Prostate gland (tissue), 2 donors: ENCODE measurements at regions not wholly inside any gene's neighbourhood (a gene's known extent, or its start where the extent isn't known, plus 50 kb on each side); places are given as distances from the start of the nearest gene placed in this dataset.

ENCODE experiments used
- POLR2AphosphoS5 ChIP-seq: sonication (generic); formaldehyde crosslinking; IDR thresholded peaks from one replicate; pipeline ENCODE4 v1.6.1; 2017; ENCODE audit warnings: antibody characterized with exemption
- TF ChIP-seq, protein P1 (sequence below), 4 experiments: fragments of 200-600 bp in 2 of 4; fragments of 450-650 bp in 2 of 4; sonication (generic) in 2 of 4; IDR thresholded peaks; 1 replicate in 3 of 4; 2 replicates in 1 of 4; pipeline ENCODE4 v1.5.1; 2016 to 2019; ENCODE audit warnings: antibody characterized with exemption in 4 of 4, mild to moderate bottlenecking in 2 of 4, moderate library complexity in 2 of 4

- TF ChIP-seq, protein P1, sequence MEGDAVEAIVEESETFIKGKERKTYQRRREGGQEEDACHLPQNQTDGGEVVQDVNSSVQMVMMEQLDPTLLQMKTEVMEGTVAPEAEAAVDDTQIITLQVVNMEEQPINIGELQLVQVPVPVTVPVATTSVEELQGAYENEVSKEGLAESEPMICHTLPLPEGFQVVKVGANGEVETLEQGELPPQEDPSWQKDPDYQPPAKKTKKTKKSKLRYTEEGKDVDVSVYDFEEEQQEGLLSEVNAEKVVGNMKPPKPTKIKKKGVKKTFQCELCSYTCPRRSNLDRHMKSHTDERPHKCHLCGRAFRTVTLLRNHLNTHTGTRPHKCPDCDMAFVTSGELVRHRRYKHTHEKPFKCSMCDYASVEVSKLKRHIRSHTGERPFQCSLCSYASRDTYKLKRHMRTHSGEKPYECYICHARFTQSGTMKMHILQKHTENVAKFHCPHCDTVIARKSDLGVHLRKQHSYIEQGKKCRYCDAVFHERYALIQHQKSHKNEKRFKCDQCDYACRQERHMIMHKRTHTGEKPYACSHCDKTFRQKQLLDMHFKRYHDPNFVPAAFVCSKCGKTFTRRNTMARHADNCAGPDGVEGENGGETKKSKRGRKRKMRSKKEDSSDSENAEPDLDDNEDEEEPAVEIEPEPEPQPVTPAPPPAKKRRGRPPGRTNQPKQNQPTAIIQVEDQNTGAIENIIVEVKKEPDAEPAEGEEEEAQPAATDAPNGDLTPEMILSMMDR (IDR thresholded peaks at IDR 0.05) = no peak
- TF ChIP-seq POLR2AphosphoS5 = no peak
Measured at GRCh38 chr7:32243687-32244290, 173.6 kb upstream of the PDE1C start.
